ENCODE measurements at regions not wholly inside any gene's neighbourhood (a gene's known extent, or its start where the extent isn't known, plus 50 kb on each side); places are given as distances from the start of the nearest gene placed in this dataset.

- Mint-ChIP-seq H3K27ac (no peak overlapping the region), H3K36me3 (no peaks in the 10 kb centered on the region), H3K9me3 (peaks cover 9% of the 10 kb centered on the region), H3K27me3 (ENCODE audit: low read depth) (no peaks in the 10 kb centered on the region), H3K4me3 (no peak overlapping the region), H3K4me1 (peaks cover 24% of the 10 kb centered on the region)
- DNase-seq (ENCODE audit: low spot score in 2 of 2, unreplicated experiment in 2 of 2), result no peak
- no peak for TF ChIP-seq CTCF (IDR thresholded peaks at IDR 0.05; ENCODE audit: unreplicated experiment)
These were observed 518.0 kb upstream of the SGCG start for GRCh38 chr13:22662771-22663170.

GRCh38 chr13:22665506-22665905 lies 515.3 kb upstream of the SGCG start:
- H3K27ac Mint-ChIP-seq, result no peak overlapping the region
- H3K4me1 Mint-ChIP-seq, result peaks cover 29% of the 10 kb centered on the region
- H3K27me3 Mint-ChIP-seq (ENCODE audit: low read depth), result no peaks in the 10 kb centered on the region
- DNase-seq (ENCODE audit: low spot score in 2 of 2, unreplicated experiment in 2 of 2), result no peak
- no peaks in the 10 kb centered on the region for H3K9me3 Mint-ChIP-seq
- H3K36me3 Mint-ChIP-seq, result no peaks in the 10 kb centered on the region
- TF ChIP-seq CTCF (IDR thresholded peaks at IDR 0.05; ENCODE audit: unreplicated experiment), result no peak
- H3K4me3 Mint-ChIP-seq, result no peak overlapping the region

GRCh38 chr13:22690756-22691155 lies 490.0 kb upstream of the SGCG start:
- peak overlapping the region; percentile 30 for H3K27ac Mint-ChIP-seq
- no peak for TF ChIP-seq CTCF (IDR thresholded peaks at IDR 0.05; ENCODE audit: unreplicated experiment)
- H3K4me3 Mint-ChIP-seq, result no peak overlapping the region
- H3K9me3 Mint-ChIP-seq, result peaks cover 44% of the 10 kb centered on the region
- no peaks in the 10 kb centered on the region for H3K27me3 Mint-ChIP-seq (ENCODE audit: low read depth)
- DNase-seq (ENCODE audit: low spot score in 2 of 2, unreplicated experiment in 2 of 2), result no peak
- H3K4me1 Mint-ChIP-seq, result peaks cover 10% of the 10 kb centered on the region
- H3K36me3 Mint-ChIP-seq, result peaks cover 26% of the 10 kb centered on the region

- Mint-ChIP-seq H3K36me3 (peaks cover 11% of the 10 kb centered on the region), H3K4me3 (no peak overlapping the region), H3K27me3 (ENCODE audit: low read depth) (no peaks in the 10 kb centered on the region), H3K9me3 (peaks cover 30% of the 10 kb centered on the region), H3K4me1 (peaks cover 18% of the 10 kb centered on the region), H3K27ac (no peak overlapping the region)
- TF ChIP-seq CTCF (IDR thresholded peaks at IDR 0.05; ENCODE audit: unreplicated experiment), result no peak
- no peak for DNase-seq (ENCODE audit: low spot score in 2 of 2, unreplicated experiment in 2 of 2)
These were observed 487.1 kb upstream of the SGCG start for GRCh38 chr13:22693691-22694090.

GRCh38 chr13:22696433-22696832 lies 484.3 kb upstream of the SGCG start:
- no peak for DNase-seq (ENCODE audit: low spot score in 2 of 2, unreplicated experiment in 2 of 2)
- Mint-ChIP-seq H3K36me3 (peaks cover 11% of the 10 kb centered on the region), H3K9me3 (peaks cover 23% of the 10 kb centered on the region), H3K4me3 (no peak overlapping the region), H3K27me3 (ENCODE audit: low read depth) (no peaks in the 10 kb centered on the region), H3K4me1 (peaks cover 28% of the 10 kb centered on the region), H3K27ac (no peak overlapping the region)
- no peak for TF ChIP-seq CTCF (IDR thresholded peaks at IDR 0.05; ENCODE audit: unreplicated experiment)

GRCh38 chr13:22698467-22698866 lies 482.3 kb upstream of the SGCG start:
- no peak for DNase-seq (ENCODE audit: low spot score in 2 of 2, unreplicated experiment in 2 of 2)
- TF ChIP-seq CTCF (IDR thresholded peaks at IDR 0.05; ENCODE audit: unreplicated experiment), result no peak
- no peaks in the 10 kb centered on the region for H3K27me3 Mint-ChIP-seq (ENCODE audit: low read depth)
- peaks cover 18% of the 10 kb centered on the region for H3K9me3 Mint-ChIP-seq
- no peak overlapping the region for H3K4me3 Mint-ChIP-seq
- peaks cover 7% of the 10 kb centered on the region for H3K36me3 Mint-ChIP-seq
- H3K4me1 Mint-ChIP-seq, result peaks cover 28% of the 10 kb centered on the region
- no peak overlapping the region for H3K27ac Mint-ChIP-seq

All from mesothelial cell of epicardium (in vitro differentiated cells).